Erythroblast (primary cell): ENCODE measurements at regions not wholly inside any gene's neighbourhood (a gene's known extent, or its start where the extent isn't known, plus 50 kb on each side); places are given as distances from the start of the nearest gene placed in this dataset.

ENCODE experiments used
- GATA1 ChIP-seq: IDR thresholded peaks from 2 replicates; pipeline ENCODE4 v1.6.1; 2011; ENCODE audit warnings: low read depth, mild to moderate bottlenecking, control low read depth, low read length, moderate library complexity
- POLR2A ChIP-seq: IDR thresholded peaks from 2 replicates; pipeline ENCODE4 v1.6.1; 2011; ENCODE audit warnings: mild to moderate bottlenecking, low read length

GRCh38 chr18:60122339-60122738, 222.5 kb downstream of the PMAIP1 start:
- TF ChIP-seq POLR2A (no peak), GATA1 (no peak)
